HL-60 (cell line): ENCODE measurements at regions not wholly inside any gene's neighbourhood (a gene's known extent, or its start where the extent isn't known, plus 50 kb on each side); places are given as distances from the start of the nearest gene placed in this dataset.

Source experiments
- CTCF ChIP-seq: IDR thresholded peaks from one replicate; pipeline ENCODE4 v1.5.1; 2011; ENCODE audit warnings: low read length, control low read depth, inconsistent platforms; ENCODE audit not compliant: insufficient read depth
- POLR2AphosphoS5 ChIP-seq: IDR thresholded peaks from 2 replicates; pipeline ENCODE4 v1.6.1; 2012; ENCODE audit warnings: low read depth
- REST ChIP-seq: IDR thresholded peaks from 2 replicates; pipeline ENCODE4 v1.6.1; 2012; ENCODE audit warnings: low read depth; ENCODE audit not compliant: insufficient replicate concordance

GRCh38 chr2:186126181-186126580 lies 359.9 kb upstream of the ZC3H15 start:
- no peak for TF ChIP-seq CTCF
- no peak for TF ChIP-seq POLR2AphosphoS5
- no peak for TF ChIP-seq REST
